ENCODE measurements at regions not wholly inside any gene's neighbourhood (a gene's known extent, or its start where the extent isn't known, plus 50 kb on each side); places are given as distances from the start of the nearest gene placed in this dataset.
"Not testable (repeated sequence)": the region's sequence is repeated elsewhere in the genome, so short reads cannot be mapped to it uniquely, and the experiment has no call there.

DNA sequence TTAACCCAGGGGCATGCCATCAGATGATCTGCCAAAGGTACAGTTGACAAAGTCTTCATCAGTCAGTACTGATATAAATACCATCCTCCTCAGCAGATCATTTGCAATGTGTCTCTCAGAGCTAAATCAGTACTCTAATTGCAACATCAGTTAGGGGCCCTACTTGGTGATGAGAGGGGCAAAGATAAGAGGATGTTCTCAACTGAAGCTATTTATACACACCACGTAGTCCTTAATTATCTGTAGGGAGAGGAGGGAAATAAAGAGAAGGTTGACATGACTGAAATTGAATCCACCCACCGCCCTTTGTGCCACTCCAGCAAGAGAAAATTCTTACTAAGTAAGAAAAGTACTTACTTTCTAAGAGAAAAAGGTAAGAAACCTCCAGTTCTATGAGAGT, 157.8 kb upstream of the NUDT4 start:
- no peak for DNase-seq

DNA sequence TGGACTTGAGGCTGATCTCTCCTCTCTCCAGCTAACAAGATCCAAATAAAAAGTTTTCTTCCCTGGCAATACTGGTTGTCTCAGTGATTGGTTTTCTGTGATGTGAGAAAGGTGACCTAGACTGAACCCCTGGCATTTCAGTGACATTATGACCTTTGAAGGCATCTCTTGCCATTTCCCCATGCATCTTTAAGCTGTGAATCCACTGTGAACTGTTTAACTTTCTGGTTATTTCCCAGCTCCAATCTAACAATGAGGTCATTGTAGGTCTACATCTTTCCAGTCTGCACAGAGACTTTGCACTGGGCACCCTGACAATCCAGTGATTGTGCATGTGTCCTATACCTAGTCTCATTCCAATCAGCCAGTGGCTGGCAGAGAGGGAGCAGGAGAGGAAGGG, 155.9 kb upstream of the NUDT4 start:
- DNase-seq, result no peak

DNA sequence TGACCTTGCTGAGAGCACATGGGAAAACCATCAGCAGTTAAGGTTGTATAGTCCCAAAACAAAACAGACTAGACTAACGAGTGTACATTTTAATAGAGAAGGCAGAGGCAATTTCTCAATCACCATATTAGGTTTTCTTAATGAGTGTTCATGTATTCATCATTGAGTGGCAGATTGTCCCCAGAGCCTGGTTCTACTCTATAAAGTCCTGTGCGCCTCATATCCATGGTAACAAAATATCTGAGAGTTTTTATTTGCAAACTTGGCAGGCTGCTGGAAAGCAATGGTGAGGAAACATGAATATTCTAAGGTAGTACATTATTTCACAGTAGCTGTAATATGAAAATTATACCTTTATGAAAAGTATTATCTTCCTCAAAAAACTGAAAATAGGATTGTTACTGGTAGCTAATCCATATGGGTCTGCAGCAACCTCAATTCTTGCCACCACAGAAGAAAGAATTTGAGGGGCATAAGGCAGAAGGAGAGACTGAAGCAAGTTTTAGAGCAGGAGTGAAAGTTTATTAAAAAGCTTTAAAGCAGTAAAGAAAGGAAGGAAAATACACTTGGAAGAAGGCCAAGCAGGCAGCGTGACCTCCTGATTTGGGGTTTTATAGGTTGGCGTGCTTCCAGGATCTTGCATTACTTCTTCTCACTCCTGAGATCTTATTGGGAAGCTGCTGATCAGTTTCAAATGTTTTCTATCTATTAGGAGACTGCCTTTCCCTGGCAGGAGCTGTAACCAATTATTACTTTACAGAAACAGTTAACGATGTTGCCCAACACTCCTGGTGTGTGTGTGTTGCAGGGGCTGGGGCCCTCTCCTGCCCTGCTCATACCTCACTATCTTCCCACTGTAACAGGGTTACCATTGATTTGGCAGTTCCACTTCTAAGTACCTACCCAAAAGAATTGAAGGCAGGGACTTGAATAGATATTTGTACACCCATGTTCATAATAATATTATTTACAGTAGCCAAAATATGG, 154.0 kb upstream of the NUDT4 start:
- no peak for DNase-seq

DNA sequence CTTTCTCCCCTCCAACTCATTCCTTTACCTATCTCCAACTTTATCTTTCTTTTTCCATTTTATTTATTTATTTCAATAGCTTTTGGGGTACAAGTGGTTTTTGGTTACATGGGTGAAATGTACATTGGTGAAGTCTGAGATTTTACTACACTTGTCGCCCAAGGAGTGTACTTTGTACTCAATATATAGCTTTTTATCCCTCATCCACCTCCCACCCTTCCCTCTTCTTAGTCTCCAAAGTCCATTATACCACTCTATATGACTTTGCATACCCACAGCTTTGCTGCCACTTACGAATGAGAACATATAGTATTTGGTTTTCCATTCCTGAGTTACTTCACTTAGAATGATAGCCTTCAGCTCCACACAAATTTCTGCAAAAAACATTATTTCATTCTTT, 152.6 kb upstream of the NUDT4 start:
- DNase-seq, result no peak

DNA sequence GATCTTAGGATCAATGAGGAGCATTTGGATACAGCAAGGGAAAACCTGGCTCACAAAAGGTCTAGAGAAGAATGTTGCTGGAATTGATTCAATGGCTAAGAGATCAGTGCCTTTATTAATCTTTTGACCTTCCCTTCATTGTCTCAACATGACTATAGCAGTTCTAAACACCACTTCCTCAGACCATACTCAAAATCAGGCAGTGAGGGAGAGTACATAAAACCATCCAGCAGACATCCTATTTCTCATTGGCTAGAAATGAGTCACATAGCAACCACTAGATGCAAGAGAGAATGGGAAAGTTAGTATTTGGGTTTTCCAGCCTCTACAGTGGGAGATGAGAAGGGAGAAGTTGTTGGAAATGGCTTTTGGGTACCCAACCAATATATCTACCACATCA, 151.4 kb upstream of the NUDT4 start:
- DNase-seq, result no peak

DNA sequence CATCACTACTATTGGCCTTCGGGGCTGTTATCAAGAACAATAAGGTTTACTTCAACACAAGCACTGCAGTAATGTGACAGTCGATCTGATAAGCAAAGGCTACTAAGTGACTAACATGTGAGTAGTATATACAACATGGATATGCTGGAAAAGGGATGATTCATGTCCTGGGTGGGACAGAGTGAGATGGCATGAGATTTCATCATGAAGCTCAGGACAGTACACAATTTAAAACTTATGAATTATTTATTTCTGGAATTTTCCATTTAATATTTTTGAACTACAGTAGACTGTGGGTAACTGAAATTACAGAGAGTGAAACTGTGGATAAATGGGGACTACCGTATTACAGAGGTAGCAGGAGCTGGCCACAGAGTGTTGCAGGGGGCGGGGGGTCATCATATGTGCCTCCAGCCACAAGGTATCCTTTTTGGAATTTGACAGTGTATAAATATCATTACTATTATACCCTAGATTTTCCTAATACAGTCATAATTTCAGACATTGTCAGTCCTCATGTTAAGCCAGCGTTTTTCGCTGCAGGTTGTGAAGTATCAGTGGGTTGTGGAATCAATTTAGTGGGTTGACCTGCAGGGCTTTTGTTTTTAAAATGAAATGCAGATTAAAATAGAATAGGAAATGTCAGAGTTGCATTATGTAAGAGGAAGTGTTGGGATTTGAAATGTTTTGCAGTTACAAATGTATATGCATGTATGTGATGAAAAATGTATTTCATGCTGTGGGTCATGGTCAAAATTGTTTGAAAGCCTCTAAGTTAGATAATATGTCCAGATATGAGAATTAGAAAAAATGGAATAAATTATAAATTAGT, 148.0 kb upstream of the NUDT4 start:
- no peak for DNase-seq

DNA sequence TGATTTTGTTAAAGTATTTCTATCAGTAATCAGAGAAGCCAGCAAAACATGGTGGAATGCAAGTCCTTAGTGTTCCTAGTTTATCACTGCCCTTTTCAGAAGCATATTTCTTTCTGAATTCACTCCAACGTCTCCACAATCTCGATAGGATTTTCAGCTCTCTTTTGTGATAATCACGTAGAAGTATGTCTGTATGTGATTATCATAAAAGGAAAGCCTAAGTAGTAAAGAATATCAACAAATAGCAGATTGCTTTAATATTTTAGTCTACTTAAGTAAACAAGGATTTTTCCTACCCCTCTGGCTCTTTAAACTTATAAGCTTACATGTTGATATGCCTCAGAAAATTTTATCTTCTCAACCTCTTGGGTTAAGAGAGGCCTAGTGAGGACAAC, 147.4 kb upstream of the NUDT4 start:
- no peak for DNase-seq

DNA sequence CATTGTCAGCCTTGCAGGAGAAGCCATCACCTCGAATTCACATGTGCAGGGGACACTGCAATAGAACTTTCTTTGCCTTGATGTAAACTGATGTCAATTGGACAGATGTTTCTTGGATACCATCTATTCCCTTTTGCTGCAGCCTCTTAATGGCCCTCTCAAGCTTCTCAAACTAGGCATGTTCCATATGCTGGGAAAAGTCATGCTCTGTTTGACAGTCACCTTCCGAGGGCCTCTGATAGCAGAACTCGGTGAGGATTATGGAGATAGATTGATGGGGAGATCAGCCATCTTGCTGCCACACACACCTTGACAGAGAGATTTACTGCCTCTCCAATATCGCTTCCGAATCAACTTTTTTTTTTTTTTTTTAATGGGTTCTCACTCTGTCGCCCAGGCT, 145.8 kb upstream of the NUDT4 start:
- no peak for DNase-seq

DNA sequence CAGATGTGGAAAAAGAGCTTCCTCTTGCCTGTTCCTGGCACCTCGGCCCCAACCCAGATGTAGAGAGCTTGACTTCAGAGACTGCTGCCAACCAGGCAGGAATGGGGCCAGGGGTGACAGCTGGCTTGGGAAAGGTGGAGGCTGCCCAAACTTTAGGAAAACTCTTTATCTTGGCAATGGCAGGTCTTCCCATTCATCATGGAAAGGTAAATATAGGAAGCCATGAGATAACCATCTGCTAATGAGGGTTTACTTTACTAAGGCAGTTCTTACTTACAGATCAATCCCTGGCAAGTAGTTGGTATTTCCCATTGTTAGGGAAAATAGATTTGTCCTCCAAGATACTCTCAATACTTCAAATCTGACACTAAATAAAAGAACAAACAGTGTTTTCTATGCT, 143.1 kb upstream of the NUDT4 start:
- DNase-seq, result no peak

DNA sequence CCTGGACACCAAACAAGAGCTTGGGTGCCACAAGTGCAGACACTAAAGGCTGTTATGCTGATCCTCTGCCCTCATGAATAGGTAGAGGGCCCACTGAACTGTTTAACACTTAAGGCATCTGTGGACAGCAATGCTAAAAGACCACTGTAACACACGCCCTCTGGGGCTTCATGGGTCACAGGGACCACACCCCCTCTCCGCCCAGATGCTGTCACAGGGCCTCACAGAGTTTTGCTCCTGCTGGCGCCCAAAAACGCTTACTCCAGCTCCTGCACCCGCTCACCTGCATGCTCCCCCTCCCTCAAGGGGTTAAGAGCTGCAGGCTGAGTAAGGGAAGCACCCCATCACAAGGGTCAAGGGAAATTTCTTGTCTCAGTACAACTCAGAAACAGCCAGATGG, 141.8 kb upstream of the NUDT4 start:
- no peak for DNase-seq

DNA sequence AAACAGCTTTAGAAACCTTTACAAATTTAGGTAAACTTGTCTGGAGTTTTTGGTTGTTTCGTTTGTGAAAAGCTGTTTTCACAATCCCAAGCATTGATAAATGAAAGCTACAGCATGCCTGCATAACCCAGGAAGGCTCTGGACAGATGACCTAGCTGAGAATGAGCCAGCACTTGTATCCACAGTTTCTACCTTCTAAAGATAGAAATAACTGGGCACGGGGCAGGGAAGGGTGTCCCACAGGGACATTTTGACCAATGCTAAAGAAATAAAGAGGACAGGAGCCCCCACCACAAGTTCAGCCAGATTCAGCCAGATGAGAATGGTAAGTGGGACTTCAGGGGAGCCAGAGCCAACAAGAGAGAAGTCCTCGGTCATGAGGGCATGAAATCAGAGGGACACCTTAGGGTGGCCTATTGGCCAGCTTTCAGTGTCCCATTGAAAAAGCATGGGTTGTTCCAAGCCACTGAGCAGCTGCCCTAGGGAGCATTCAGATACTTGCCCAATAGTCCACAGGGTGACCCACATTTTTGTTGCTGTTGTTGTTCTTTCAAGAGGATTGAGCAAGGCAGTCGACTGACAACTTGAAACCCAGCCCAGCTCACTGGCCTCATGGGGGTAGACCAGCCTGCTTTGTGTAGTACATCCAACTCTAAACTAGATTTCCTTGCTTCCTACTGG, 140.3 kb upstream of the NUDT4 start:
- no peak for DNase-seq

DNA sequence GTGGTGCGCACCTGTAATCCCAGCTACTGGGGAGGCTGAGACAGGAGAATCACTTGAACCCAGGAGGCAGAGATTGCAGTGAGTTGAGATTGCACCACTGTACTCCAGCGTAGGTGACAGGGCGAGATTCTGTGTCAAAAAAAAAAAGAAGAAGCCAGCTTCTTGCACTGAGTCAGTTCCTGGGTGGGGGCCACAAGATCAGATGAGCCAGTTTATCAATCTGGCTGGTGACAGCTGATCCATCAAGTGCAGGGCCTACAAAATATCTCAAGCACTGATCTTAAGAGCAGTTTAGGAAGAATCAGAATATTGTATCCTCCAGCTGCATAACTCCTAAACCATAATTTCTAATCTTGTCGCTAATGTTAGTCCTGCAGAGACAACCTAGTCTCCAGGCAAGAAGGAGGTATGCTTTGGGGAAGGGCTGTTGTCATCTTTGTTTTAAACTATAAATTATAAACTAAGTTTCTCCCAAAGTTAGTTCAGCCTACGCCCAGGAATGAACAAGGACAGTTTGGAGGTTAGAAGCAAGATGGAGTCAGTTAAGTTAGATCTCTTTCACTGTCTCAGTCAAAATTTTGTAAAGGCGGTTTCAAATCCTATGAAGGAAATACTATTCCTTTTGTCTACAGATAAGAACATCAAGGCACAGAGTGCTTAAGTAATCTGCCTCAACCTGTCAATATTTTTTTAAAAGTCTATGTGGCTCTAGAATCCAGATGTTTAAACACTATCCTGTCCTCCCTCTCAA, 139.0 kb upstream of the NUDT4 start:
- DNase-seq, result not testable (repeated sequence)

DNA sequence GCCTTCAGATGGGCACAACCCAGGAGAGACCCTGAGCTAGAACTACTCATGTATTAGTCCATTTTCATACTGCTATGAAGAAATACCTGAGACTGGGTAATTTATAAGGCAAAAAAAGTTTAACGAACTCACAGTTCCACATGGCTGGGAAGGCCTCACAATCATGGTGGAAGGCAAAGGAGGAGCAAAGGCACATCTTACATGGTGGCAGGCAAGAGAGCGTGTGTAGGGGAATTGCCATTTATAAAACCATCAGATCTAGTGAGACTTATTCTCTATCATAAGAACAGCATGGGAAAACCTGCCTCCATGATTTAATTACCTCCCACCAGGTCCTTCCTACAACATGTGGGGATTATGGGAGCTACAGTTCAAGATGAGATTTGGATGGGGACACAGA, 137.9 kb upstream of the NUDT4 start:
- not testable (repeated sequence) for DNase-seq

DNA sequence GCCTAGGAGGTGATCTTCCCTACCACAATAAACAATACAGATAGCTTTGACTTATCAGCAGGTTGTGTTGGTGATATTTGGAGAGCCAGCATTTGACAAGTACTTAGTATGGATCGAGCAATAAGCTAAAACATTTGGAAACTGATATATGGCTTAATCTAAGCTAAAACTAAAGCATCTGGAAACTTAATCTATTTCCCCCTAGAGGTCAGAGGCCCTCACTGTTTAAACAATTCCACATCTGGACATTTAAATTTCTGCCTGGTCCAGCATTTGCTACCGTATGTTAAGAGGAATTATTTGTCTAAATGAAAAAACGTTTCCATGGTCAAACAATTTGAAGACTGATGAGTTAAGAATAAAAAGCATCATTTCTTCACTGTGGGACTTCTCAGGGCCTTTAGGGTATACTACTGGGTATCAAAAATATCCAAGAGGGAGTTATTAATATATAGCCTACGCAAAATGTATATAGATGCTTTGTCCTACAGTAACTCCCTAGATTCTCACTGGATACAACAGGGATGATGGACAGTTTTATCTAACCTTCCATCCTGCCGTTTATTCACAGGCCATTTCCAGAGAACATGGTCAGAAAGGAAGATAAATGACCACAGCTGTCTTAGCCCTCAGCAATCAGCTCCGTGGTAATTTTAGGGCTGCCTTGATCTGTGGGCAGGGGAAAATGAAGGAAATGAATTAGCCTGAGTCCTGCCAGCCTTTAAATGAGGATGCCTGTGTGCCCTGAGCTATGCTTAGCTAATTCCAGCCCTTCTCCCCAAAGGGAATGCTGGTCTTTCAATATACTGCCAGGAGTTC, 135.4 kb upstream of the NUDT4 start:
- no peak for DNase-seq

DNA sequence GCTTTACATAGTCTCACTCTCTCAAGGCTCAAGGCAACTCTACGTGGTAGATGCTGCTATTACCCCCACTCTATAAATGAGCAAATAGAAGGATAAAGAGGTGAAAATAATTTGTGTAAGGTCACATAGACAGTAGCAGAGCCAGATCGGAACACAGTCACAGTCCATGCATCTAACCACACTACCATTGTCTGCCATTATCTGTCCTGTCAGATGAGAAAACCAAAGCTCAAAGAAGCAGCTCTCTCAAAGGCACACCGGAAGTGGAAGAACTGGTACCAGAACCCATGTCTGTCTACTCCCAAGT, 134.4 kb upstream of the NUDT4 start:
- no peak for DNase-seq

DNA sequence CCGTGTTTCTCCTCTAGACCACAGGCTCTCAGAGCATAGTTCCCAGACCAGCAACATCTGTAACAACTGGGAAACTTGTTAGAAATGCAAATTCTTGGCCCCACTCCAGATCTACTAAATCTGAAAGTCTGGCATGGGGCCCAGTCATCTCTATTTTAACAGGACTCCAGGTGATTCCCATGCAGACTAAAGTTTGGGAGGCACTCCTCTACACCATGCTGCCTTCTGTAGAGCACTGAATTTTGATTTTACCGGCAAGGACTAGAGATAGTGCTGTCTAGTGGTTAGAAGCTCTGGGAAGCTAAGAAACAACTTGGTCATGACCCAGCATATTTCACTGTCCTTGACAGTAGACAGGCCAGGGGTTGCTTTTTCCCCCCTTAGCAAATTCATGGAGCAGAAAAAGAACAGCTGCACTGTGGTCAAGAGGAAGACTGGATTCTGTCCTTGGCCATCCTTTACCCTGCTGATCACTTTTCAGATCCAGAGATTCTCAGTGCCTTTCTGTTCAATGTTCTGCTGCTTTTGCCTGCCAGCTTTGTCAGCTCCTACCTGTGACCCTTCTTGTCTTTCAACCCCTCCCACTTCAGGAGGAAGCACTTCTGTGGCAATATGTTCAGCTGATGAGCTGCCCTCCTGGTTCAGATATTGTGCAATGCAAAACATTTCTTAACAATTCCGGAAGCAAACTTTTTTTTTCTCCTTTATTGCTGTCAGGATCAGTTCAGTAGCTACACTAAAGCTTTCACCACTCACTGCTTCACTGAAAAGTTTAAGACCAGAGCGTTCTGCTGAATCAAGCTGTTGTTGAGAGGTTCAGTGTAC, 133.8 kb upstream of the NUDT4 start:
- DNase-seq, result no peak

DNA sequence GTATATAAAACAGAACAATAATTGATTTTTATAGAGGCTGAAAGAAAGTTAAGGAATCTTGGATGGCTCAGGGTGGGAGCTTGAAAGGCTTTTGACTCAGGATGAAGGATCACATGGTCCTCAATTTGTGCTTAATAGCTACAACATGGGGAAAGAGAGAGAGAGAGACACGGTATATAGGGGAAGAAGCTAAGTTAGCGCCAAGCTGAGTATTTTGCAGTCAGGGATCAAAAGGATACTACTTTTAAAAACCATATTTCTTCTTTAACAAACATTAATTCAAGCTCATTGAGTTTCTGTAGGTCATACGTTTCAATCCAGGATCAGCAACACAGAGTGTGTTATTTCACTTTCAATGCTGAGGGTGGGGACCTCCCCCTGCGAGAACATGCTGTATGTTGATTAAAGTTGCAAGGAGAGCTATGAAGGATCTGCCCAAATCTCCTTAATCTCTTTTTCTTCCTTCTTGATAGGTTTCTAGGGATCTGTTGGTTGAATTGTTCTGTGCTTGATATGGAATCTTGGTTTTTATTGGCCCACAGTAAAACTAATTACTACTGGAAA, 133.1 kb upstream of the NUDT4 start:
- peak; percentile 27 for DNase-seq

DNA sequence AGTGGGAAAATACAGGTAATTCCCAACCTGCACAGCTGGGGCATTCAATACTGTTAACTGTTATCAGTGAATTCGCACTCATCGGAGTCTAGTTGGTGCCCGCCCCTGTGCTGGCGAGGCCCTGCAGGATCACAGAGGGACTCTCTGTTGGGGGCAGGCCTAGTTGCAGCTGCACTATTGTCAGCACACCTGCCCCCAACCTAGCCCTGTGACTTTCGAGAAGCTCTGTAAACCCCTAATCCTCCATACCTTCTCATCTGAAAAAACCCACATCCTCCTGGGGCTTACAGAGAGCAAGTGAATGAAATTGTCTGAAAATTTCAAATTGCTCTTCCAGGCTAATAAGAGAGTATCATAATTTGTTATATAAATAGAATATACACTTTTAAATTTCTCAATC, 132.2 kb upstream of the NUDT4 start:
- peak; percentile 6 for DNase-seq

DNA sequence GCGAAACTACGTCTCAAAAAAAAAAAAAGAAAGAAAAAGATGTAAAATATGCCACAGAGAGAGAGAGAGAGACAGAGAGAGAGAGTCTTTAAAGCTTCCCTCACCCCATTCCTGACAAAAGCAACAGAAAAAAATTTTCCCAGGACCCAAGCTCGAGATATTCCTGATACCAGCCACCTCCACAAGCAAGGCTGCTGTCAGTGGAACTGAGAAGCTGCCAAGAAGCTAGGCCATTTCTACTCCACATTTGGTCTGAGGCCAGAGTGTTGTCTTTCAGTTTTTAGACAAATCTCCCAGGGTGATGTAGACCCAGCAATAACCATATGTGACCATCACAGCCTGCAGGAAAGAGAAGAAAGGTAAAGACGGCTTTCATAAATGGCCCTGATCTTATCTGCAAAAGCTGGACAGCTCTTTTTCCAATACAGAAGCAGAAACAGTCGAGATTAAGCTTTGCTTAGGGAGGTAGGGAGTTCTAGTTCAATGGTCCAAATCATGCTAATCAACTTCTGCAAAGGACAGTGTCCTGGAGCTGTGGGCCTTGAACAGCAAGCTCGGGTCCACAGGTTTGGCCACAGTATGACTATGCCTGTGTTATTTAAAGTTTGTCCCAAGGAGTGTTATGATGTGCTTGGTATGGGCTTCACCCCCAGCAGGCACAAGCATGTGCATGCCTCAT, 130.3 kb upstream of the NUDT4 start:
- no peak for DNase-seq

DNA sequence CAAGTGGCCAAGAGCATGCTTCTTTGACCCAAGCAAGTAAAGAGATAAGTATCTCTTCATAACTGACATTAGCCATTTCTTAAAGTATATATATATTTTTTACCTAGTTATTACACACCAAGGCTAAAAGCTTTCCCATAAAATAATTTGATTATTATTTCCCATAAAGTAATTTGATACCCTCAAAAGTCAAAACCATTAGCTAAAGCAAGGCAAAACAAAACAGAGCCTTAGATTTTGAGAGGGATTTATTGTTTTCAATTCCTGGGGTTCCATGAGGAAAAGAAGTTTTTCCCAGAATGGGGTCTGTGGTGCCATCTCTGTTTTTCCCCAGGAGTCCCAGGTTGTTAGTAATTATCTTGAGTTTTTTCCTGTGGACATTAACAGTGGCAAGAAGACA, 125.5 kb upstream of the NUDT4 start:
- DNase-seq, result no peak

Measured in stimulated activated CD4-positive, alpha-beta T cell treated with anti-CD3 and anti-CD28 coated beads, Interleukin-4, amount 100 ng/mL, for 1 hour (primary cell).